ENCODE measurements at regions not wholly inside any gene's neighbourhood (a gene's known extent, or its start where the extent isn't known, plus 50 kb on each side); places are given as distances from the start of the nearest gene placed in this dataset.
A peak's percentile ranks its signal among the peaks of the same experiment; 100 is the strongest.

DNA sequence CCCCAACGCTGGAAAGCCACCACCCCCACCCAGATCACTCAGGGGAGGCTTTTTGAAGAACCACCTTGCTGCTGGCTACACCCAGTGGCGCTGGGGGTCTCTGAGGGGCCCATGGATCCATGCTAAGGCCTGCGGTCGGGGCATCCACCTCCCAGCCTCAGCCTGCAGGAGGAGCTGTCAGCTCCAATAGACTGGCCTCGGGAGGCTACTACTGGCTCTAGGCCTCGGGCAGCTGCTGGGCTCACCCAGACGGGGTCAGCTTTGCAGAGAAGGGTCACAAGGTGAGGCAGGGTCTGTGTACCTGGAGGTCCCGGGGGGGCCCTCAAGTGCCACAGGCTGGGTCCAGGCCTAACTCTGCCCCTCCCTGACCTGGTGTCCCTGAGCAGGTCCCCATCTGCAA is 193.7 kb downstream of the OLFM1 start:
- no peak for TF ChIP-seq EZH2phosphoT487 (IDR thresholded peaks at IDR 0.05; ENCODE audit: borderline replicate concordance)
- TF ChIP-seq, protein P1, sequence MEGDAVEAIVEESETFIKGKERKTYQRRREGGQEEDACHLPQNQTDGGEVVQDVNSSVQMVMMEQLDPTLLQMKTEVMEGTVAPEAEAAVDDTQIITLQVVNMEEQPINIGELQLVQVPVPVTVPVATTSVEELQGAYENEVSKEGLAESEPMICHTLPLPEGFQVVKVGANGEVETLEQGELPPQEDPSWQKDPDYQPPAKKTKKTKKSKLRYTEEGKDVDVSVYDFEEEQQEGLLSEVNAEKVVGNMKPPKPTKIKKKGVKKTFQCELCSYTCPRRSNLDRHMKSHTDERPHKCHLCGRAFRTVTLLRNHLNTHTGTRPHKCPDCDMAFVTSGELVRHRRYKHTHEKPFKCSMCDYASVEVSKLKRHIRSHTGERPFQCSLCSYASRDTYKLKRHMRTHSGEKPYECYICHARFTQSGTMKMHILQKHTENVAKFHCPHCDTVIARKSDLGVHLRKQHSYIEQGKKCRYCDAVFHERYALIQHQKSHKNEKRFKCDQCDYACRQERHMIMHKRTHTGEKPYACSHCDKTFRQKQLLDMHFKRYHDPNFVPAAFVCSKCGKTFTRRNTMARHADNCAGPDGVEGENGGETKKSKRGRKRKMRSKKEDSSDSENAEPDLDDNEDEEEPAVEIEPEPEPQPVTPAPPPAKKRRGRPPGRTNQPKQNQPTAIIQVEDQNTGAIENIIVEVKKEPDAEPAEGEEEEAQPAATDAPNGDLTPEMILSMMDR (conservative IDR thresholded peaks at IDR 0.05; ENCODE audit: low read length), result peak; percentile 44; the same call in 1 of the 2 replicates

Data from Loucy (cell line).